H1 (cell line): ENCODE measurements at regions not wholly inside any gene's neighbourhood (a gene's known extent, or its start where the extent isn't known, plus 50 kb on each side); places are given as distances from the start of the nearest gene placed in this dataset.

ENCODE experiments used
- CTCF ChIA-PET: fragments of 300-600 bp; sonication (Branson Sonifier 250); formaldehyde crosslinking; loops from one replicate; lab custom pipeline; 2021; ENCODE audit not compliant: partially characterized antibody; lab: Charles Lee
- POLR2A ChIA-PET: fragments of 300-600 bp; sonication (Branson Sonifier 250); formaldehyde crosslinking; loops from one replicate; lab custom pipeline; 2021; ENCODE audit warnings: inconsistent platforms; ENCODE audit not compliant: partially characterized antibody; lab: Charles Lee
- DNase-seq, 2 experiments: peaks; one replicate each; pipeline versions ENCODE4 v3.0.0 to v3.0.0-alpha.2; 2010 to 2022; ENCODE audit warnings: low spot score in 2 of 2, low read depth in 1 of 2, mixed read lengths in 1 of 2
- FAIRE-seq: peaks from 2 replicates; lab custom pipeline; 2011; peaks lifted over from hg19 to GRCh38; lab: Jason Lieb, UNC
- H2AFZ ChIP-seq: 2 replicates; pipeline ENCODE4 v1.8.1; 2012; ENCODE audit warnings: low read length, inconsistent platforms
- H2AK5ac ChIP-seq: 2 replicates; pipeline ENCODE4 v1.6.1; 2013; ENCODE audit warnings: low read depth, low read length
- H2BK120ac ChIP-seq: replicated peaks from 2 replicates; pipeline ENCODE3; 2013; ENCODE audit warnings: low read depth, low read length, inconsistent platforms
- H2BK12ac ChIP-seq: 2 replicates; pipeline ENCODE4 v1.6.1; 2013; ENCODE audit warnings: low read depth, low read length
- H2BK15ac ChIP-seq: 2 replicates; pipeline ENCODE4 v1.6.1; 2013; ENCODE audit warnings: low read length
- H2BK20ac ChIP-seq: 2 replicates; pipeline ENCODE4 v1.6.1; 2013; ENCODE audit warnings: low read length
- H2BK5ac ChIP-seq: 2 replicates; pipeline ENCODE4 v1.6.1; 2013; ENCODE audit warnings: low read depth, low read length
- H3K14ac ChIP-seq: 2 replicates; pipeline ENCODE4 v1.6.1; 2013; ENCODE audit warnings: inconsistent platforms; ENCODE audit not compliant: insufficient read length
- H3K18ac ChIP-seq: 2 replicates; pipeline ENCODE4 v1.6.1; 2013; ENCODE audit warnings: low read length; ENCODE audit errors: extremely low read depth
- H3K23ac ChIP-seq: 2 replicates; pipeline ENCODE4 v1.6.1; 2013; ENCODE audit warnings: inconsistent platforms; ENCODE audit not compliant: insufficient read length
- H3K23me2 ChIP-seq: 2 replicates; pipeline ENCODE4 v1.6.1; 2013; ENCODE audit warnings: low read depth, low read length
- H3K27ac ChIP-seq: 2 replicates; pipeline ENCODE4 v1.6.1; 2011; ENCODE audit warnings: low read depth, low read length, inconsistent platforms
- H3K27me3 ChIP-seq, 4 experiments: replicated peaks in 1 of 4; 1 replicate in 1 of 4; 2 replicates in 3 of 4; pipeline versions ENCODE4 v1.6.1 to v1.8.1; 2011 to 2013; ENCODE audit warnings: low read length in 3 of 4, mild to moderate bottlenecking in 3 of 4, inconsistent platforms in 2 of 4, mixed read lengths in 2 of 4, moderate library complexity in 1 of 4; ENCODE audit not compliant: control insufficient read depth in 3 of 4, insufficient read depth in 3 of 4; ENCODE audit errors: extremely low read depth in 1 of 4
- H3K36me3 ChIP-seq, 4 experiments: 2 replicates each; pipeline versions ENCODE4 v1.6.1 to v1.8.1; 2011 to 2013; ENCODE audit warnings: mild to moderate bottlenecking in 4 of 4, low read length in 3 of 4, moderate library complexity in 2 of 4, control low read depth in 1 of 4, inconsistent platforms in 1 of 4; ENCODE audit not compliant: insufficient read depth in 4 of 4, control insufficient read depth in 2 of 4
- H3K4ac ChIP-seq: replicated peaks from 2 replicates; pipeline ENCODE3; 2013; ENCODE audit warnings: low read length, low read depth, mixed read lengths, inconsistent platforms; ENCODE audit not compliant: insufficient read length
- H3K4me1 ChIP-seq, 4 experiments: replicated peaks in 1 of 4; 1 replicate in 1 of 4; 2 replicates in 3 of 4; pipeline versions ENCODE4 v1.6.1 to v1.8.1; 2011 to 2013; ENCODE audit warnings: low read length in 3 of 4, inconsistent platforms in 2 of 4, mixed read lengths in 1 of 4; ENCODE audit not compliant: insufficient read depth in 4 of 4, control insufficient read depth in 3 of 4
- H3K4me2 ChIP-seq, 2 experiments: 2 replicates each; pipeline versions ENCODE4 v1.6.1 to v1.8.1; 2011 to 2013; ENCODE audit warnings: low read depth in 2 of 2, low read length in 2 of 2, control low read depth in 1 of 2, inconsistent platforms in 1 of 2, mild to moderate bottlenecking in 1 of 2; ENCODE audit not compliant: insufficient read depth in 1 of 2
- H3K4me3 ChIP-seq, 4 experiments: fragments of 200-600, 300-600 bp in 1 of 4; sonication (generic), shearing (Covaris generic), sonication (Bioruptor Twin) in 1 of 4; 2 replicates each; pipeline versions ENCODE4 v1.5.1 to v1.8.1; 2011 to 2016; ENCODE audit warnings: low read length in 4 of 4, low read depth in 3 of 4, control low read depth in 2 of 4, inconsistent platforms in 2 of 4, mild to moderate bottlenecking in 2 of 4, mixed read lengths in 1 of 4, moderate library complexity in 1 of 4; ENCODE audit not compliant: insufficient read depth in 2 of 4; ENCODE audit errors: extremely low read depth in 1 of 4
- H3K56ac ChIP-seq: replicated peaks from 2 replicates; pipeline ENCODE3; 2013; ENCODE audit warnings: low read depth, mild to moderate bottlenecking, mixed read lengths, low read length, inconsistent platforms; ENCODE audit not compliant: insufficient read length
- H3K79me1 ChIP-seq: 2 replicates; pipeline ENCODE4 v1.6.1; 2013; ENCODE audit warnings: low read depth, low read length, control low read depth
- H3K79me2 ChIP-seq, 2 experiments: 2 replicates each; pipeline versions ENCODE4 v1.6.1 to v1.8.1; 2012 to 2013; ENCODE audit warnings: low read length in 2 of 2, mild to moderate bottlenecking in 2 of 2, inconsistent platforms in 1 of 2; ENCODE audit not compliant: insufficient read depth in 2 of 2, control insufficient read depth in 1 of 2
- H3K9ac ChIP-seq, 4 experiments: replicated peaks in 1 of 4; 1 replicate in 1 of 4; 2 replicates in 3 of 4; pipeline versions ENCODE4 v1.6.1 to v1.8.1; 2011 to 2013; ENCODE audit warnings: low read depth in 3 of 4, low read length in 3 of 4, control low read depth in 2 of 4, mild to moderate bottlenecking in 2 of 4, moderate library complexity in 2 of 4, inconsistent platforms in 1 of 4; ENCODE audit errors: extremely low read depth in 1 of 4
- H3K9me3 ChIP-seq, 2 experiments: 2 replicates each; pipeline versions ENCODE4 v1.6.1 to v1.8.1; 2012 to 2013; ENCODE audit warnings: mild to moderate bottlenecking in 2 of 2, moderate library complexity in 2 of 2, control low read depth in 1 of 2, inconsistent platforms in 1 of 2, low read depth in 1 of 2, low read length in 1 of 2, mixed read lengths in 1 of 2; ENCODE audit not compliant: insufficient read depth in 2 of 2
- H4K20me1 ChIP-seq, 2 experiments: replicated peaks in 1 of 2; 2 replicates each; pipeline versions ENCODE3 to v1.8.1; 2011 to 2013; ENCODE audit warnings: inconsistent platforms in 2 of 2, low read length in 2 of 2, mild to moderate bottlenecking in 1 of 2; ENCODE audit not compliant: insufficient read depth in 2 of 2, control insufficient read depth in 1 of 2
- H4K5ac ChIP-seq: 2 replicates; pipeline ENCODE4 v1.6.1; 2013; ENCODE audit warnings: low read length, low read depth, mixed read lengths, inconsistent platforms; ENCODE audit not compliant: insufficient read length
- H4K8ac ChIP-seq: 2 replicates; pipeline ENCODE4 v1.8.0; 2013; ENCODE audit warnings: mild to moderate bottlenecking, moderate library complexity, low read length, inconsistent platforms; ENCODE audit not compliant: insufficient read depth; ENCODE audit errors: extremely low read depth
- H4K91ac ChIP-seq: replicated peaks from 2 replicates; pipeline ENCODE3; 2013; ENCODE audit warnings: low read length, mixed read lengths, inconsistent platforms; ENCODE audit not compliant: insufficient read length
- CREB1 ChIP-seq: IDR thresholded peaks from 2 replicates; pipeline ENCODE4 v1.6.1; 2012; ENCODE audit warnings: inconsistent platforms
- NRF1 ChIP-seq: IDR thresholded peaks from 2 replicates; pipeline ENCODE4 v1.6.1; 2011; ENCODE audit warnings: mild to moderate bottlenecking, low read depth, low read length, improper control_type of control experiment
- POLR2A ChIP-seq, 2 experiments: IDR thresholded peaks; 1 replicate in 1 of 2; 2 replicates in 1 of 2; pipeline ENCODE4 v1.6.1; 2011; ENCODE audit warnings: low read depth in 2 of 2, low read length in 2 of 2, mild to moderate bottlenecking in 2 of 2; ENCODE audit errors: control extremely low read depth in 1 of 2
- POLR2AphosphoS5 ChIP-seq: IDR thresholded peaks from 2 replicates; pipeline ENCODE4 v1.6.1; 2011; ENCODE audit warnings: low read depth, low read length
- SIX5 ChIP-seq: IDR thresholded peaks from 2 replicates; pipeline ENCODE4 v1.6.1; 2011; ENCODE audit warnings: mild to moderate bottlenecking, low read depth, low read length
- TAF1 ChIP-seq: IDR thresholded peaks from 2 replicates; pipeline ENCODE4 v1.6.1; 2011; ENCODE audit warnings: mild to moderate bottlenecking, low read depth, low read length
- TCF12 ChIP-seq: IDR thresholded peaks from 2 replicates; pipeline ENCODE4 v1.6.1; 2011; ENCODE audit warnings: low read depth, mild to moderate bottlenecking, low read length
- TEAD4 ChIP-seq: IDR thresholded peaks from 2 replicates; pipeline ENCODE4 v1.6.1; 2012; ENCODE audit warnings: low read depth, low read length, inconsistent platforms, mixed read lengths
- WGBS, 2 experiments: shearing (Covaris generic) in 1 of 2; methylation state at CpG; one replicate each; pipeline versions ENCODE4 v1.1.6 to v1.1.7; 2013 to 2015; ENCODE audit warnings: low lambda C conversion rate in 2 of 2, mixed read lengths in 2 of 2, inconsistent platforms in 1 of 2, low coverage in 1 of 2, missing lambda C conversion rate in 1 of 2; ENCODE audit not compliant: insufficient replicate concordance in 2 of 2, insufficient coverage in 1 of 2, insufficient read length in 1 of 2; ENCODE audit errors: extremely low coverage in 1 of 2, missing lambda C conversion rate in 1 of 2; 5-methylcytosine and 5-hydroxymethylcytosine counted together

DNA sequence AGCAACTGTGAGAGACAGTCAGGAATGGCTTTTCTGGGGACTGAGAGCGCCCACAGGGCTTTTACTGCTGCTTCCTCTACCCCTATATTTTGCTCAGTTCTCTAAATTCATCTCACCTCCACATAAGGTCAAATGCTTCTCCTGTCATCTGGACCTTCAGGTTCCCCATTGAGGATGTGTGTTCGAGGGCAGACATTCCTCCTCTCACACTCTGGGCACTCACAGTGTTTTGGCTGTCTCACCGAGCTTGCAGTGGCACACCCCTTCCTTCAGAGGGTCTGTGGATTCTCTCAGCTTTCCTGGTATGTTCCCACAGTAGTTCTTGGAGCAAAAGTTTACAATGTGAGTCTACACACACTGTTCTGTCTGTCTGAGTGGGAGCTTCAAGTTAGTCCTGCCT is 127.8 kb upstream of the GLRA1 start:
- no peak for DNase-seq
- peaks cover 3 to 7% (median 3%) of the 10 kb centered on the region in 4 experiments; a peak in 5 of 7 replicates for H3K4me1 ChIP-seq
- no peak for TF ChIP-seq POLR2A (IDR thresholded peaks at IDR 0.05; ENCODE audit: control extremely low read depth in 1 of 2, low read depth in 2 of 2, low read length in 2 of 2)
- no peak for TF ChIP-seq SIX5
- no peak for TF ChIP-seq NRF1
- TF ChIP-seq CREB1: no peak
- TF ChIP-seq TEAD4: no peak
- TF ChIP-seq TAF1: no peak
- no peak for TF ChIP-seq TCF12
- no peak for TF ChIP-seq POLR2AphosphoS5
- TF ChIP-seq, all 59 proteins: peak for 0
- Histone ChIP-seq H2BK20ac (no peak overlapping the region), H3K4me2 (peak overlapping the region in 1 of 2 experiments; percentile 35; a peak in 1 of 4 replicates), H2BK120ac (no peak overlapping the region), H2AFZ (no peak overlapping the region), H3K27me3 (no peaks in the 10 kb centered on the region), H3K9me3 (peaks cover 0 to 5% of the 10 kb centered on the region in 2 experiments; a peak in 1 of 4 replicates), H2BK5ac (no peak overlapping the region), H3K18ac (no peak overlapping the region; the same call in 1 of the 2 replicates), H3K79me2 (no peaks in the 10 kb centered on the region), H3K23ac (no peak overlapping the region), H3K14ac (no peak overlapping the region), H3K27ac (no peak overlapping the region), H2BK15ac (no peak overlapping the region), H3K4me3 (no peak overlapping the region), H3K79me1 (no peaks in the 10 kb centered on the region), H3K4ac (no peak overlapping the region), H4K5ac (no peak overlapping the region), H4K20me1 (no peaks in the 10 kb centered on the region), H3K23me2 (no peaks in the 10 kb centered on the region), H3K36me3 (no peaks in the 10 kb centered on the region), H2BK12ac (no peak overlapping the region; the same call in 1 of the 2 replicates), H4K8ac (no peak overlapping the region), H4K91ac (no peak overlapping the region), H2AK5ac (no peak overlapping the region), H3K56ac (no peak overlapping the region), H3K9ac (no peak overlapping the region)
- 90% methylated on average over 3 of the region's 3 CpGs; no CpG with 5 or more reads in 1 of the 2 experiments for WGBS, 2 experiments
- no peak for FAIRE-seq
- ChIA-PET CTCF (interaction anchor here (0.9 to 2.4 kb wide), 5 partner anchors 9 to 1001 kb away, joined by 3 to 11 read pairs (median 3); no protein-coding TSS in a partner anchor), POLR2A (no interaction called here)
